Right lobe of liver (tissue), 4 donors: ENCODE measurements at regions not wholly inside any gene's neighbourhood (a gene's known extent, or its start where the extent isn't known, plus 50 kb on each side); places are given as distances from the start of the nearest gene placed in this dataset.

Experiments
- CTCF ChIP-seq, 4 donors: fragments of 200-600 bp in 3 of 4; fragments of 450-650 bp in 1 of 4; IDR thresholded peaks; one replicate each; pipeline versions ENCODE4 v1.5.1 to v1.8.0; 2016 to 2022; ENCODE audit warnings: antibody characterized with exemption in 4 of 4, mild to moderate bottlenecking in 2 of 4
- POLR2A ChIP-seq: fragments of 450-650 bp; IDR thresholded peaks from one replicate; pipeline ENCODE4 v1.6.1; 2017; ENCODE audit warnings: antibody characterized with exemption, mild to moderate bottlenecking
- donor health status: DM: no; HTN: no; CAD: no.
- donor health status: DM: no; HTN: no; CAD: no.
- donor health status: DM: no; HTN: yes; CAD: no.

GRCh38 chr2:66794551-66794950 is 359.6 kb downstream of the MEIS1 start:
- TF ChIP-seq CTCF (IDR thresholded peaks at IDR 0.05) (no peak), POLR2A (no peak)
